OCI-LY7 (cell line): ENCODE measurements at regions not wholly inside any gene's neighbourhood (a gene's known extent, or its start where the extent isn't known, plus 50 kb on each side); places are given as distances from the start of the nearest gene placed in this dataset. TPM values are rescaled to one million over a fixed set of nuclear protein-coding genes. Genes with fewer than 3 reads are reported as not detected.

ENCODE experiments used
- BruUV-seq: library from RNA; stranded (reverse); fragments of 400-500 nt; replicated peaks from 2 replicates; lab custom pipeline; 2021; lab: Mats Ljungman, UMichigan
- CTCF ChIA-PET: fragments of 300-600 bp; sonication (Branson Sonifier 250); formaldehyde crosslinking; loops from one replicate; lab custom pipeline; 2022; ENCODE audit warnings: antibody characterized with exemption; ENCODE audit not compliant: unreplicated experiment; lab: Charles Lee
- POLR2A ChIA-PET: fragments of 300-600 bp; sonication (Branson Sonifier 250); formaldehyde crosslinking; loops from one replicate; lab custom pipeline; 2022; ENCODE audit warnings: antibody characterized with exemption; lab: Charles Lee
- DNase-seq: peaks from one replicate; pipeline ENCODE4 v3.0.0-alpha.2; 2015; ENCODE audit warnings: low spot score
- H2AFZ ChIP-seq: fragments of 200-600 bp; sonication (generic), shearing (Covaris generic); 2 replicates; pipeline ENCODE4 v1.6.1; 2014; ENCODE audit warnings: mild to moderate bottlenecking, antibody characterized with exemption, low read length, moderate library complexity
- H3K27ac ChIP-seq: fragments of 200-600 bp; sonication (generic); 2 replicates; pipeline ENCODE4 v1.5.1; 2014; ENCODE audit warnings: mixed run types, low read depth, mild to moderate bottlenecking, moderate library complexity, low read length, inconsistent platforms; ENCODE audit not compliant: poor library complexity, severe bottlenecking
- H3K36me3 ChIP-seq: fragments of 200-600 bp; sonication (generic); 2 replicates; pipeline ENCODE4 v1.6.1; 2014; ENCODE audit warnings: mild to moderate bottlenecking, antibody characterized with exemption, low read length, moderate library complexity, mixed read lengths; ENCODE audit not compliant: insufficient read depth
- H3K4me1 ChIP-seq: fragments of 200-600 bp; sonication (generic); 2 replicates; pipeline ENCODE4 v1.5.1; 2014; ENCODE audit warnings: mild to moderate bottlenecking, low read length; ENCODE audit not compliant: insufficient read depth, poor library complexity, severe bottlenecking
- H3K4me2 ChIP-seq: fragments of 200-600 bp; sonication (generic); 2 replicates; pipeline ENCODE4 v1.6.1; 2014; ENCODE audit warnings: mild to moderate bottlenecking, low read length
- H3K4me3 ChIP-seq: fragments of 200-600 bp; sonication (generic); 2 replicates; pipeline ENCODE4 v1.5.1; 2014; ENCODE audit warnings: mild to moderate bottlenecking, low read depth, low read length; ENCODE audit not compliant: poor library complexity, severe bottlenecking
- H3K79me2 ChIP-seq: fragments of 200-600 bp; sonication (generic); 2 replicates; pipeline ENCODE4 v1.6.1; 2016; ENCODE audit warnings: low read depth, mild to moderate bottlenecking, low read length, moderate library complexity, mixed read lengths; ENCODE audit not compliant: insufficient read depth
- H3K9me2 ChIP-seq: fragments of 200-600 bp; sonication (generic); 2 replicates; pipeline ENCODE4 v1.6.1; 2016; ENCODE audit warnings: mild to moderate bottlenecking, low read length, mixed read lengths; ENCODE audit not compliant: insufficient read depth
- H3K9me3 ChIP-seq: fragments of 200-600 bp; sonication (generic); 2 replicates; pipeline ENCODE4 v1.6.1; 2014; ENCODE audit warnings: mild to moderate bottlenecking, mixed run types, low read length, mixed read lengths
- H4K20me1 ChIP-seq: fragments of 200-600 bp; sonication (generic); 2 replicates; pipeline ENCODE4 v1.6.1; 2014; ENCODE audit warnings: mild to moderate bottlenecking, antibody characterized with exemption, low read length, moderate library complexity, mixed read lengths; ENCODE audit not compliant: insufficient read depth
- CTCF ChIP-seq: fragments of 200-600 bp; sonication (generic); conservative IDR thresholded peaks from 2 replicates; pipeline ENCODE4 v1.5.1; 2014; ENCODE audit warnings: mild to moderate bottlenecking, antibody characterized with exemption, low read length, moderate library complexity, mixed read lengths
- EZH2phosphoT487 ChIP-seq: fragments of 200-600 bp; sonication (generic); IDR thresholded peaks from 2 replicates; pipeline ENCODE4 v1.6.1; 2018; ENCODE audit warnings: low read depth, borderline replicate concordance, mild to moderate bottlenecking, mixed run types, antibody characterized with exemption, low read length, moderate library complexity, mixed read lengths
- intact Hi-C: fragments of 100-400 bp; cut with micrococcal nuclease; formaldehyde crosslinking; loops from one replicate; pipeline ENCODE4 v1.10.0; 2022; ENCODE audit not compliant: unreplicated experiment
- small RNA-seq: library from RNA; depleted of rRNA; stranded (forward); fragments of <200 nt; gene quantifications from one replicate; pipeline ENCODE3, GENCODE V24; 2014

GRCh38 chrX:96244955-96245354 is 439.7 kb upstream of the DIAPH2 start:
- TF ChIP-seq CTCF: no peak
- no peak for TF ChIP-seq EZH2phosphoT487
- ChIA-PET POLR2A (no interaction called here), CTCF (no interaction called here)
- DNase-seq: no peak
- no peaks in the 10 kb centered on the region for H3K36me3 ChIP-seq
- no peaks in the 10 kb centered on the region for H3K9me2 ChIP-seq
- H3K79me2 ChIP-seq: no peaks in the 10 kb centered on the region
- no TSS peak for BruUV-seq
- H3K4me2 ChIP-seq: no peak overlapping the region
- no peaks in the 10 kb centered on the region for H3K4me1 ChIP-seq
- no peak overlapping the region for H3K27ac ChIP-seq
- no peaks in the 10 kb centered on the region for H4K20me1 ChIP-seq
- intact Hi-C loops: no loop called here
- no peak overlapping the region for H2AFZ ChIP-seq
- no peak overlapping the region for H3K4me3 ChIP-seq
- no peaks in the 10 kb centered on the region for H3K9me3 ChIP-seq

- H3K9me3 ChIP-seq: no peaks in the 10 kb centered on the region
- no peaks in the 10 kb centered on the region for H3K4me1 ChIP-seq
- no peaks in the 10 kb centered on the region for H3K79me2 ChIP-seq
- POLR2A ChIA-PET: no interaction called here
- H4K20me1 ChIP-seq: no peaks in the 10 kb centered on the region
- H3K36me3 ChIP-seq: no peaks in the 10 kb centered on the region
- DNase-seq: no peak
- H3K9me2 ChIP-seq: no peaks in the 10 kb centered on the region
- H3K4me2 ChIP-seq: no peak overlapping the region
- CTCF ChIA-PET: interaction anchor here (0.6 kb wide), 1 partner anchor 366 kb away, joined by 3 read pairs; no protein-coding TSS in a partner anchor
- H3K4me3 ChIP-seq: no peak overlapping the region
- H2AFZ ChIP-seq: no peak overlapping the region
- BruUV-seq: no TSS peak
- no peak overlapping the region for H3K27ac ChIP-seq
- intact Hi-C loops: no loop called here
- TF ChIP-seq CTCF (no peak), EZH2phosphoT487 (no peak)
Observed at GRCh38 chrX:96246436-96246835, 438.2 kb upstream of the DIAPH2 start.

Small RNAs in the stretch of these regions (small RNA-seq; reads per million reads assigned to genes)
- gene AL022161.1: not detected
- not detected for gene RN7SL379P
- not detected for gene RNA5SP510
- gene RPS29P28: not detected
